H1 (cell line): ENCODE measurements at regions not wholly inside any gene's neighbourhood (a gene's known extent, or its start where the extent isn't known, plus 50 kb on each side); places are given as distances from the start of the nearest gene placed in this dataset.

Experiments used
- BRCA1 ChIP-seq: IDR thresholded peaks from 2 replicates; pipeline ENCODE4 v1.6.1; 2012; ENCODE audit warnings: low read depth, low read length, improper control_type of control experiment
- CBX8 ChIP-seq: fragments of 300-800, 300-1000 bp; sonication (generic); IDR thresholded peaks from 2 replicates; pipeline ENCODE4 v1.7.1; 2016; ENCODE audit warnings: low read depth, low read length, borderline replicate concordance
- CHD2 ChIP-seq: IDR thresholded peaks from 2 replicates; pipeline ENCODE4 v1.6.1; 2012; ENCODE audit warnings: low read length, improper control_type of control experiment
- CTCF ChIP-seq, 3 experiments: IDR thresholded peaks; 1 replicate in 2 of 3; 2 replicates in 1 of 3; pipeline versions ENCODE4 v1.5.1 to v1.6.1; 2011; ENCODE audit warnings: low read length in 3 of 3, mild to moderate bottlenecking in 3 of 3, inconsistent platforms in 2 of 3, low read depth in 1 of 3, moderate library complexity in 1 of 3; ENCODE audit not compliant: insufficient read depth in 1 of 3; ENCODE audit errors: control extremely low read depth in 1 of 3
- EGR1 ChIP-seq: IDR thresholded peaks from 2 replicates; pipeline ENCODE4 v1.6.1; 2011; ENCODE audit warnings: low read depth, low read length, borderline replicate concordance
- JUN ChIP-seq: IDR thresholded peaks from 2 replicates; pipeline ENCODE4 v1.6.1; 2011; ENCODE audit warnings: low read depth, mild to moderate bottlenecking, improper control_type of control experiment, low read length
- MAX ChIP-seq: IDR thresholded peaks from 2 replicates; pipeline ENCODE4 v1.6.1; 2012; ENCODE audit warnings: inconsistent platforms
- POLR2A ChIP-seq, 2 experiments: IDR thresholded peaks; 1 replicate in 1 of 2; 2 replicates in 1 of 2; pipeline ENCODE4 v1.6.1; 2011; ENCODE audit warnings: low read depth in 2 of 2, low read length in 2 of 2, mild to moderate bottlenecking in 2 of 2; ENCODE audit errors: control extremely low read depth in 1 of 2
- POLR2AphosphoS5 ChIP-seq: IDR thresholded peaks from 2 replicates; pipeline ENCODE4 v1.6.1; 2011; ENCODE audit warnings: low read depth, low read length
- RNF2 ChIP-seq: fragments of 200-900, 300-1000 bp; sonication (generic); IDR thresholded peaks from 2 replicates; pipeline ENCODE4 v1.7.1; 2016; ENCODE audit warnings: borderline replicate concordance, low read depth, mild to moderate bottlenecking, antibody characterized with exemption, low read length; ENCODE audit not compliant: poor library complexity, severe bottlenecking; ENCODE audit errors: missing control alignments
- TBP ChIP-seq: IDR thresholded peaks from 2 replicates; pipeline ENCODE4 v1.6.1; 2011; ENCODE audit warnings: low read depth, low read length, improper control_type of control experiment

GRCh38 chr16:59612094-59612493 is 878.0 kb upstream of the GOT2 start:
- no peak for TF ChIP-seq MAX
- TF ChIP-seq TBP, result no peak
- TF ChIP-seq CHD2, result no peak
- no peak for TF ChIP-seq POLR2AphosphoS5
- TF ChIP-seq EGR1, result no peak
- TF ChIP-seq CTCF (IDR thresholded peaks at IDR 0.05; ENCODE audit: control extremely low read depth in 1 of 3, insufficient read depth in 1 of 3, low read depth in 1 of 3, low read length in 3 of 3), result no peak
- no peak for TF ChIP-seq CBX8
- no peak for TF ChIP-seq BRCA1
- TF ChIP-seq POLR2A (IDR thresholded peaks at IDR 0.05; ENCODE audit: control extremely low read depth in 1 of 2, low read depth in 2 of 2, low read length in 2 of 2), result no peak
- no peak for TF ChIP-seq JUN
- TF ChIP-seq RNF2, result no peak
